ENCODE measurements at regions not wholly inside any gene's neighbourhood (a gene's known extent, or its start where the extent isn't known, plus 50 kb on each side); places are given as distances from the start of the nearest gene placed in this dataset.

- no peak for TF ChIP-seq CTCF (IDR thresholded peaks at IDR 0.05; ENCODE audit: extremely low read depth in 1 of 2, insufficient read depth in 1 of 2, low read depth in 1 of 2, low read length in 2 of 2)
- no peak for TF ChIP-seq POLR2A (IDR thresholded peaks at IDR 0.05; ENCODE audit: low read depth, low read length)
- no peak for TF ChIP-seq MYC (IDR thresholded peaks at IDR 0.05; ENCODE audit: low read depth, low read length)
- no peak for TF ChIP-seq EZH2 (IDR thresholded peaks at IDR 0.05; ENCODE audit: borderline replicate concordance, low read depth, low read length, severe bottlenecking)
- TF ChIP-seq POLR2AphosphoS5 (IDR thresholded peaks at IDR 0.05; ENCODE audit: insufficient read depth, low read depth, low read length), result no peak
- no peak for TF ChIP-seq JUN (IDR thresholded peaks at IDR 0.05; ENCODE audit: borderline replicate concordance, insufficient read depth, insufficient read length, low read depth)
- no peak for TF ChIP-seq MAX (IDR thresholded peaks at IDR 0.05; ENCODE audit: insufficient read depth, insufficient read length)
These were observed 420.9 kb downstream of the IRX2 start for GRCh38 chr5:2330325-2331130.

Measured in endothelial cell of umbilical vein (primary cell).